ENCODE measurements at regions not wholly inside any gene's neighbourhood (a gene's known extent, or its start where the extent isn't known, plus 50 kb on each side); places are given as distances from the start of the nearest gene placed in this dataset.

DNA sequence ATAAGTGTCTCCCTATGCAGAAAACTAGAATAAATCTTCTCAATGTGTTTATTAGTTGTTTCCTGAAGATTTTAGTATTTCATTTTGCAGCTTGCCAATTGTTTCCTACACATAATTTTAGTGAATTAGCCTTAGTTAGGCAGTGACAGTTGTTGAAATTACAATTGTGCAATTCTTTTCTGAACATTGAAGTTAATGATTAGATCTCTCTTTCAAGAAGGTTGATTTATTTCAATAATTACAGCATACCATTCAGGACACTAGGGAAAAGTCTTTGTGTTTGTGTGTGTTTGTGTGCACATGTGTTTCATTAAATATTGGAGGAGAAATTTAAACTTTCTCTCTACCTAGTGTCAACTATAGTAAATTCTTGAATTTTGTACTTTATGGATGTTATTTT lies 199.6 kb upstream of the MPDZ start:
- TF ChIP-seq, protein P1, sequence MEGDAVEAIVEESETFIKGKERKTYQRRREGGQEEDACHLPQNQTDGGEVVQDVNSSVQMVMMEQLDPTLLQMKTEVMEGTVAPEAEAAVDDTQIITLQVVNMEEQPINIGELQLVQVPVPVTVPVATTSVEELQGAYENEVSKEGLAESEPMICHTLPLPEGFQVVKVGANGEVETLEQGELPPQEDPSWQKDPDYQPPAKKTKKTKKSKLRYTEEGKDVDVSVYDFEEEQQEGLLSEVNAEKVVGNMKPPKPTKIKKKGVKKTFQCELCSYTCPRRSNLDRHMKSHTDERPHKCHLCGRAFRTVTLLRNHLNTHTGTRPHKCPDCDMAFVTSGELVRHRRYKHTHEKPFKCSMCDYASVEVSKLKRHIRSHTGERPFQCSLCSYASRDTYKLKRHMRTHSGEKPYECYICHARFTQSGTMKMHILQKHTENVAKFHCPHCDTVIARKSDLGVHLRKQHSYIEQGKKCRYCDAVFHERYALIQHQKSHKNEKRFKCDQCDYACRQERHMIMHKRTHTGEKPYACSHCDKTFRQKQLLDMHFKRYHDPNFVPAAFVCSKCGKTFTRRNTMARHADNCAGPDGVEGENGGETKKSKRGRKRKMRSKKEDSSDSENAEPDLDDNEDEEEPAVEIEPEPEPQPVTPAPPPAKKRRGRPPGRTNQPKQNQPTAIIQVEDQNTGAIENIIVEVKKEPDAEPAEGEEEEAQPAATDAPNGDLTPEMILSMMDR (IDR thresholded peaks at IDR 0.05): no peak
- TF ChIP-seq POLR2AphosphoS5 (IDR thresholded peaks at IDR 0.05): no peak
